ENCODE measurements at regions not wholly inside any gene's neighbourhood (a gene's known extent, or its start where the extent isn't known, plus 50 kb on each side); places are given as distances from the start of the nearest gene placed in this dataset.

GRCh38 chr16:6114691-6115090, 1017.1 kb upstream of the EEF2KMT start:
- intact Hi-C loops (cut with micrococcal nuclease) = no loop called here
- Histone ChIP-seq H3K36me3 (ENCODE audit: control insufficient read depth in 1 of 2, insufficient read depth in 2 of 2, low read length in 2 of 2) (no peaks in the 10 kb centered on the region), H4K20me1 (ENCODE audit: insufficient read depth) (no peaks in the 10 kb centered on the region), H3K9me3 (ENCODE audit: control insufficient read depth in 1 of 2, insufficient read depth in 1 of 2, low read depth in 1 of 2, low read length in 2 of 2) (peaks cover 0 to 19% of the 10 kb centered on the region in 2 experiments; a peak in 1 of 4 replicates), H3K4me1 (ENCODE audit: control insufficient read depth in 1 of 2, insufficient read depth in 2 of 2, low read length in 2 of 2) (no peaks in the 10 kb centered on the region), H3K4me2 (ENCODE audit: low read length) (no peak overlapping the region), H3K27me3 (ENCODE audit: insufficient read depth, low read length) (no peaks in the 10 kb centered on the region), H3K9me2 (ENCODE audit: insufficient read depth) (no peaks in the 10 kb centered on the region), H3K9ac (ENCODE audit: low read length) (no peak overlapping the region), H3K27ac (ENCODE audit: low read depth, low read length) (no peak overlapping the region), H3K79me2 (ENCODE audit: insufficient read depth, low read length) (no peaks in the 10 kb centered on the region), H3K4me3 (replicated peaks in 1 of 2; ENCODE audit: low read depth in 1 of 2, low read length in 2 of 2) (no peak overlapping the region), H2AFZ (ENCODE audit: low read depth, low read length, poor library complexity, severe bottlenecking) (no peak overlapping the region)
- POLR2A ChIA-PET = no interaction called here
- CTCF ChIA-PET = no interaction called here
- ATAC-seq (no peak), DNase-seq (ENCODE audit: low read depth, low spot score) (no peak)
- TF ChIP-seq MAX (IDR thresholded peaks at IDR 0.05) (no peak), CBX3 (IDR thresholded peaks at IDR 0.05; ENCODE audit: low read depth) (no peak), POLR2AphosphoS5 (IDR thresholded peaks at IDR 0.05; ENCODE audit: low read depth, low read length) (no peak), POLR2A (IDR thresholded peaks at IDR 0.05; ENCODE audit: borderline replicate concordance, extremely low read depth, insufficient read depth, insufficient read length) (no peak), SP1 (IDR thresholded peaks at IDR 0.05; ENCODE audit: low read depth) (no peak), ZBTB33 (IDR thresholded peaks at IDR 0.05; ENCODE audit: extremely low read depth, insufficient replicate concordance, low read length) (no peak), YY1 (IDR thresholded peaks at IDR 0.05; ENCODE audit: extremely low read depth, insufficient replicate concordance, low read depth, low read length) (no peak), TCF7L2 (IDR thresholded peaks at IDR 0.05; ENCODE audit: borderline replicate concordance, extremely low read depth, insufficient read depth, insufficient read length) (no peak), REST (IDR thresholded peaks at IDR 0.05; ENCODE audit: low read depth) (no peak), SIN3A (IDR thresholded peaks at IDR 0.05; ENCODE audit: low read depth) (no peak), ELF1 (IDR thresholded peaks at IDR 0.05; ENCODE audit: borderline replicate concordance, low read depth) (no peak), EZH2 (IDR thresholded peaks at IDR 0.05) (no peak)
- RAD21 ChIA-PET (ENCODE audit: low non-redundant PET in 1 of 2, low total read pairs in 2 of 2, uncharacterized antibody in 2 of 2, unreplicated experiment in 2 of 2) = no interaction called here
- no TSS peak for BruUV-seq (replicated peaks)
